ENCODE measurements at regions not wholly inside any gene's neighbourhood (a gene's known extent, or its start where the extent isn't known, plus 50 kb on each side); places are given as distances from the start of the nearest gene placed in this dataset.
"Not testable (repeated sequence)": the region's sequence is repeated elsewhere in the genome, so short reads cannot be mapped to it uniquely, and the experiment has no call there.

DNA sequence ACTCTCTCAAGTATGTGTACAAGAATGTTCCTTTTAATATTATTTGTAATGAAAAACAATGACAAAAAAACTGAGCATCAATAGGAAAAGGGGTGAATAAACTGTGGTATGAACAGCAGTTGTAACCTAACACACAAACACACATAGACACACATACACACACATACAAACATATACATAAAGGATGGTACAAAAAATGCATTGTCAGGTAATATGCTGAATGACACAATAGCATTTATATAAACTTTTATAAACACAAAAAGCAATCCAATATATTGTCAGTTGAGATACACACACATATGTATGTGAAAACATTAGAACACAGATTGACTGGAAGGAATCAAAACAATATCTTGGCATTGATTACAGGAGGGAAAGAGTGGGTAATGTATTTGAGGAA is 227.0 kb upstream of the ISL1 start:
- DNase-seq (ENCODE audit: low spot score), result no peak
- TF ChIP-seq, protein P1, sequence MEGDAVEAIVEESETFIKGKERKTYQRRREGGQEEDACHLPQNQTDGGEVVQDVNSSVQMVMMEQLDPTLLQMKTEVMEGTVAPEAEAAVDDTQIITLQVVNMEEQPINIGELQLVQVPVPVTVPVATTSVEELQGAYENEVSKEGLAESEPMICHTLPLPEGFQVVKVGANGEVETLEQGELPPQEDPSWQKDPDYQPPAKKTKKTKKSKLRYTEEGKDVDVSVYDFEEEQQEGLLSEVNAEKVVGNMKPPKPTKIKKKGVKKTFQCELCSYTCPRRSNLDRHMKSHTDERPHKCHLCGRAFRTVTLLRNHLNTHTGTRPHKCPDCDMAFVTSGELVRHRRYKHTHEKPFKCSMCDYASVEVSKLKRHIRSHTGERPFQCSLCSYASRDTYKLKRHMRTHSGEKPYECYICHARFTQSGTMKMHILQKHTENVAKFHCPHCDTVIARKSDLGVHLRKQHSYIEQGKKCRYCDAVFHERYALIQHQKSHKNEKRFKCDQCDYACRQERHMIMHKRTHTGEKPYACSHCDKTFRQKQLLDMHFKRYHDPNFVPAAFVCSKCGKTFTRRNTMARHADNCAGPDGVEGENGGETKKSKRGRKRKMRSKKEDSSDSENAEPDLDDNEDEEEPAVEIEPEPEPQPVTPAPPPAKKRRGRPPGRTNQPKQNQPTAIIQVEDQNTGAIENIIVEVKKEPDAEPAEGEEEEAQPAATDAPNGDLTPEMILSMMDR (IDR thresholded peaks at IDR 0.05; ENCODE audit: borderline replicate concordance, control extremely low read depth, extremely low read depth, insufficient read depth, missing control alignments), result no peak
- in situ Hi-C loops (cut with MboI; ENCODE audit: low sequenced_read_pairs, unreplicated experiment), result no loop called here

DNA sequence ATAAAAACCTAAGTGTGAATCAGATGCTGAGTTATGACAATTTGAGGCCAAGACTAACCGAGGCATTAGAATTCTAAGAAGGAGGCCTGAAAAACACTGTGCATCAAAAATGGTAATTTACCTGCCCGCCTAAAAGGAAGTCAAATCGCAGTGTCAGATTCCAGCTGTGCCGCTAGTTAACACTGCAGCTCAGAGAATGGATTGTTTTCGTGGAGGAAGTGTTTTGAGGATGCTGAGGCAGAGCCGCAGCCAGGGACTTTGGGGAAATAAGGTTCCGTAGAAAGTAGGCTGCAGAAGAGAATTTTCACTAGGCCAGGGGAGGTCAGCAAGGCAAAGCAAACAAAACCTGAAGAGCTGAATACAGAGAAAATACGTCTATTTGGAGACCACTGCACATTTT is 226.4 kb upstream of the ISL1 start:
- in situ Hi-C loops (cut with MboI; ENCODE audit: low sequenced_read_pairs, unreplicated experiment), result no loop called here
- TF ChIP-seq, protein P1 (IDR thresholded peaks at IDR 0.05; ENCODE audit: borderline replicate concordance, control extremely low read depth, extremely low read depth, insufficient read depth, missing control alignments), result no peak
- no peak for DNase-seq (ENCODE audit: low spot score)

DNA sequence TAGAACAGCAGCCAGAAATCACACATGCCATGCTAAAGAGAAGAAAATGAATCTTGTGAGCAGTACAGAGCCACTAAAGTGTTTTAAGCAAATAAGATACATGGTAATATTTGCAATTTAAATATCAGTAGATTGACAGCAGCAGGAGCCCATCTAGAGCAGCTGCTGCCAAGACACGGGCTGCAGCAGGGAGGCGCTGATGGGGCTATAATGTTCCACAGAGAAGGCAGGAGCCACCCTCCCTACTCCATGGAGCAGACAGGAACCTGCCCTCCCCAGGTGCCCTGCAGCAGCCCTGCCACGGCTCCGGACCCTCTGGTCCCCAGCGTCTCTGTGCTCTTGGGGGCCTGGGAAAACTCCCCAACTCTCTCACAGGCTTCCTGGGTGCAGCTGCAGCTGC is 224.1 kb upstream of the ISL1 start:
- DNase-seq (ENCODE audit: low spot score), result no peak
- TF ChIP-seq, protein P1 (IDR thresholded peaks at IDR 0.05; ENCODE audit: borderline replicate concordance, control extremely low read depth, extremely low read depth, insufficient read depth, missing control alignments), result no peak
- in situ Hi-C loops (cut with MboI; ENCODE audit: low sequenced_read_pairs, unreplicated experiment), result no loop called here

DNA sequence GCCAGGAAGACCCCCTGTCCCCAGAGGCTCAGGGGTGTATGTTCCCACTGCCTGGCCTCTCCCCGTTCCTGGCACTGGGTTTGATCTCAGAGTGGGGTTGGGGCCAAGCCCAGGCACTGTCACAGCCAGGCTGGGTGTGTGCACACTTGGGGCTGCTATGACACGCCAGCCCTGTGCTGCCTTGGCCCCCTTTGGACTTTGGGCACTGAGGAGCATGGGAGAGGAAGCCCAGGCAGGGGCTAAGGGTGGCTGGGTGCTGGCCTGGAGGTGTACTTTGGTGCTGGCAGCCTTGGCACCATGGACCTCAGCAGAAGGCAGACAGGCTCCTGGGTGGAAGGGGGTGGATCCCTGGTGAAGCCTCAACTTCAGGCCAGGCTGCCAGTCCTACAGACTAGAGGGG is 223.6 kb upstream of the ISL1 start:
- in situ Hi-C loops (cut with MboI; ENCODE audit: low sequenced_read_pairs, unreplicated experiment), result no loop called here
- no peak for DNase-seq (ENCODE audit: low spot score)
- TF ChIP-seq, protein P1 (IDR thresholded peaks at IDR 0.05; ENCODE audit: borderline replicate concordance, control extremely low read depth, extremely low read depth, insufficient read depth, missing control alignments), result no peak

DNA sequence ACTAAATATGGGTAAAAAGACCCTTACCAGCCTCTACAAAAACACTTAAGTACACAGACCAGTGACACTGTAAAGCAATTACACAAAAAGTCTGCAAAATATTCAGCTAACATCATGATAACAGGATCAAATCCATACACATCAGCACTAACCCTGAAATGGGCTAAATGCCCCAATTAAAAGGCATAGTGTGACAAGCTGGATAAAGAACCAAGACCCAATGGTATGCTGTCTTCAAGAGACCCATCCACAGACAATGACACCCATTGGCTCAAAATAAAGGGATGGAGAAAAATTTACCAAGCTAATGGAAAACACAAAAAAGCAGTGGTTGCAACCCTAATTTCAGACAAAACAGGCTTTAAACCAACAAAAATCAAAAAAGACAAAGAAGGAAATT is 221.0 kb upstream of the ISL1 start:
- in situ Hi-C loops (cut with MboI; ENCODE audit: low sequenced_read_pairs, unreplicated experiment), result no loop called here
- TF ChIP-seq, protein P1 (IDR thresholded peaks at IDR 0.05; ENCODE audit: borderline replicate concordance, control extremely low read depth, extremely low read depth, insufficient read depth, missing control alignments), result no peak
- no peak for DNase-seq (ENCODE audit: low spot score)

DNA sequence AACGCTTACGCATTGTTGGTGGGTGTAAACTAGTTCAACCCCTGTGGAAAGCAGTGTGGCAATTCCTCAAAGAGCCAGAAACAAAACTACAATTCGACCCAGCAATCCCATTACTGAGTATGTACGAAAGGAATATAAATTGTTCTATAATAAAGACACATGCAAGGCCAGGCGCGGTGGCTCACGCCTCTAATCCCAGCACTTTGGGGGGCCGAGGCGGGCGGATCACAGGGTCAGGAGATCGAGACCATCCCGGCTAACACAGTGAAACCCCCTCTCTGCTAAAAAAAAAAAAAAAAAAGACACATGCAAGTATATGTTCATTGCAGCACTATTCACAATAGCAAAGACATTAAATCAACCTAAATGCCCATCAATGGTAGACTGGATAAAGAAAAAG is 217.6 kb upstream of the ISL1 start:
- in situ Hi-C loops (cut with MboI; ENCODE audit: low sequenced_read_pairs, unreplicated experiment); DNase-seq (ENCODE audit: low spot score): not testable (repeated sequence)

DNA sequence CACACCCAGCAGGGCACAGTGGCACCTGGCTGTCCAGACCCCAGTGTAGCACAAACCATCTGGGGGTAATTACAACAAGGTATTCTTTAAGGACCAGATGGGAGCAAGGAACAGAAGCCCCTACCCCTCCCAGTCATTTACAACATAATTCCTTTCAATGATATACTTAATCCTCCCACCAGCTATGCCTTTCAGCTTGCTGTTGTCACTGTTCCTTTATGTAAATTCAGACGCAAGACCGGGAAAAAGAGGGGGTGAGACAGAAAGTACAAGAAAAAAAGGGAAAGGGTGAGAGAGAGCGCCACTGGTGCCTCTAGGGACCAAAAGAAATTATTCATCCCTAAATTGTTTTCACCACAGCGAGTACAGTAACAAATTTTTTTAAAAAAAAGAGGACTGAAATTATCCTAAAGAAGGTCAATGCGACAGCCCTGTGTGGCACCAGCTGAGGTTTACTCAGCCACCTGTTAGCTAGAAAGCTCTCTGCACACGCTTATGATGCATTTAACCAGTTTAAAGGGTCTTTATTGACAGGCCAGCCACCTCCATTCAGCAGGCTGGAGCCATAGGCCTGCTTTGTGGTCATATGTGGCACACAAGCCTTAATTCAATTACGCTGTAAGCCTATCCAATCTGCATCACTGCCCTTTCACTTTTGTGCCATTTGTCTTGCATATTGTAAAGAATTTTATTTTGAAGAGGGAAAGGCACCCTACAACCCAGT is 210.2 kb upstream of the ISL1 start:
- TF ChIP-seq, protein P1 (IDR thresholded peaks at IDR 0.05; ENCODE audit: borderline replicate concordance, control extremely low read depth, extremely low read depth, insufficient read depth, missing control alignments), result no peak
- in situ Hi-C loops (cut with MboI; ENCODE audit: low sequenced_read_pairs, unreplicated experiment), result no loop called here
- no peak for DNase-seq (ENCODE audit: low spot score)
